ENCODE measurements at regions not wholly inside any gene's neighbourhood (a gene's known extent, or its start where the extent isn't known, plus 50 kb on each side); places are given as distances from the start of the nearest gene placed in this dataset.
"Not testable (repeated sequence)": the region's sequence is repeated elsewhere in the genome, so short reads cannot be mapped to it uniquely, and the experiment has no call there.

- not testable (repeated sequence) for TF ChIP-seq EZH2 (IDR thresholded peaks at IDR 0.05; ENCODE audit: insufficient read depth, poor library complexity, severe bottlenecking); EZH2phosphoT487 (IDR thresholded peaks at IDR 0.05; ENCODE audit: insufficient read depth, low read depth)
These were observed 144.2 kb upstream of the PLGLB2 start for GRCh38 chr2:87603418-87604278.
